ENCODE measurements at regions not wholly inside any gene's neighbourhood (a gene's known extent, or its start where the extent isn't known, plus 50 kb on each side); places are given as distances from the start of the nearest gene placed in this dataset.

DNA sequence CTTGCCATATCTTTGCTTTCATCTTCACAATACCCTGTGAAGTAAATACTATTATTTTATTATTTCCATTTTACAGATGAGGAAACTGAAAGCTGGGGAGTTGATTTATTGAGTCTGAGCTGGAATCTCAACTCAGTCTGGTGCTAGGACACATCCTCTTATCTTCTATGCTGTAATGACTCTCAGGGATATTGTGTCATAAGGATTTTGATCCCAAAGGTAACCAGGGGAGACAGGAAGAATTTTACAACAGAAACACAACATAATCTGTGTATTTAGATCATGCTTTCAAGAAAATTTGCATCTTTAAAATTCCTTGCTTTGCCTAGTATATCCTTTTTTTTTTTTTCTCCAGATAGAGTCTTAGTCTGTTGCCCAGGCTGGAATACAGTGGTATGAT lies 123.3 kb upstream of the BTG1 start:
- TF ChIP-seq, protein P1, sequence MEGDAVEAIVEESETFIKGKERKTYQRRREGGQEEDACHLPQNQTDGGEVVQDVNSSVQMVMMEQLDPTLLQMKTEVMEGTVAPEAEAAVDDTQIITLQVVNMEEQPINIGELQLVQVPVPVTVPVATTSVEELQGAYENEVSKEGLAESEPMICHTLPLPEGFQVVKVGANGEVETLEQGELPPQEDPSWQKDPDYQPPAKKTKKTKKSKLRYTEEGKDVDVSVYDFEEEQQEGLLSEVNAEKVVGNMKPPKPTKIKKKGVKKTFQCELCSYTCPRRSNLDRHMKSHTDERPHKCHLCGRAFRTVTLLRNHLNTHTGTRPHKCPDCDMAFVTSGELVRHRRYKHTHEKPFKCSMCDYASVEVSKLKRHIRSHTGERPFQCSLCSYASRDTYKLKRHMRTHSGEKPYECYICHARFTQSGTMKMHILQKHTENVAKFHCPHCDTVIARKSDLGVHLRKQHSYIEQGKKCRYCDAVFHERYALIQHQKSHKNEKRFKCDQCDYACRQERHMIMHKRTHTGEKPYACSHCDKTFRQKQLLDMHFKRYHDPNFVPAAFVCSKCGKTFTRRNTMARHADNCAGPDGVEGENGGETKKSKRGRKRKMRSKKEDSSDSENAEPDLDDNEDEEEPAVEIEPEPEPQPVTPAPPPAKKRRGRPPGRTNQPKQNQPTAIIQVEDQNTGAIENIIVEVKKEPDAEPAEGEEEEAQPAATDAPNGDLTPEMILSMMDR (IDR thresholded peaks at IDR 0.05): no peak
- TF ChIP-seq POLR2A (IDR thresholded peaks at IDR 0.05): no peak
